Stimulated activated CD4-positive, alpha-beta T cell treated with anti-CD3 and anti-CD28 coated beads, TNF-alpha, amount 100 ng/mL, for 24 hours (primary cell): ENCODE measurements at regions not wholly inside any gene's neighbourhood (a gene's known extent, or its start where the extent isn't known, plus 50 kb on each side); places are given as distances from the start of the nearest gene placed in this dataset.
"Not testable (repeated sequence)": the region's sequence is repeated elsewhere in the genome, so short reads cannot be mapped to it uniquely, and the experiment has no call there.

Experiments used
- DNase-seq, 3 experiments: peaks; one replicate each; pipeline ENCODE4 v3.0.0-alpha.2; 2020; ENCODE audit warnings: low read depth in 3 of 3

- DNase-seq = no peak
Measured at GRCh38 chr11:114938799-114939198, 260.5 kb downstream of the NXPE2 start.

GRCh38 chr11:114942207-114942606, 263.9 kb downstream of the NXPE2 start:
- no peak for DNase-seq

GRCh38 chr11:114949614-114950351, 271.5 kb downstream of the NXPE2 start:
- DNase-seq = no peak

- DNase-seq = no peak
Measured at GRCh38 chr11:114953039-114953438, 274.7 kb downstream of the NXPE2 start.

GRCh38 chr11:114955923-114956322, 277.6 kb downstream of the NXPE2 start:
- DNase-seq = no peak

- no peak for DNase-seq
Measured at GRCh38 chr11:114956566-114956965, 278.2 kb downstream of the NXPE2 start.

GRCh38 chr11:114959953-114960505, 281.7 kb downstream of the NXPE2 start:
- no peak for DNase-seq

GRCh38 chr11:114960819-114961218, 282.5 kb downstream of the NXPE2 start:
- not testable (repeated sequence) for DNase-seq

- no peak for DNase-seq
Measured at GRCh38 chr11:114964676-114965214, 286.4 kb downstream of the NXPE2 start.

GRCh38 chr11:114970927-114971645, 292.8 kb downstream of the NXPE2 start:
- no peak for DNase-seq

- no peak for DNase-seq
Measured at GRCh38 chr11:114972105-114972504, 293.8 kb downstream of the NXPE2 start.

GRCh38 chr11:114977651-114978050, 299.3 kb downstream of the NXPE2 start:
- DNase-seq = no peak

- DNase-seq = no peak
Measured at GRCh38 chr11:114982141-114982540, 303.8 kb downstream of the NXPE2 start.

GRCh38 chr11:114984611-114985163, 306.4 kb downstream of the NXPE2 start:
- no peak for DNase-seq

- no peak for DNase-seq
Measured at GRCh38 chr11:114986365-114986764, 308.0 kb downstream of the NXPE2 start.

- DNase-seq = no peak
Measured at GRCh38 chr11:114987186-114987760, 308.9 kb downstream of the NXPE2 start.

GRCh38 chr11:114988644-114989043, 310.3 kb downstream of the NXPE2 start:
- no peak for DNase-seq

- DNase-seq = no peak
Measured at GRCh38 chr11:114989536-114989935, 311.2 kb downstream of the NXPE2 start.

- no peak for DNase-seq
Measured at GRCh38 chr11:115005663-115006062, 327.3 kb downstream of the NXPE2 start.

- no peak for DNase-seq
Measured at GRCh38 chr11:115007851-115008250, 329.5 kb downstream of the NXPE2 start.

GRCh38 chr11:115008799-115009198, 330.5 kb downstream of the NXPE2 start:
- DNase-seq = no peak

- no peak for DNase-seq
Measured at GRCh38 chr11:115017529-115017928, 339.2 kb downstream of the NXPE2 start.
